PC-3 (cell line): ENCODE measurements at regions not wholly inside any gene's neighbourhood (a gene's known extent, or its start where the extent isn't known, plus 50 kb on each side); places are given as distances from the start of the nearest gene placed in this dataset.

ENCODE experiments used
- ATAC-seq: fragments of 200-7000 bp; cut with Tn5 transposase; 2 replicates; pipeline ENCODE4 v1.9.1; 2020; ENCODE audit warnings: mild to moderate bottlenecking, moderate library complexity
- BruUV-seq: library from RNA; stranded (reverse); fragments of 400-500 nt; replicated peaks from 2 replicates; lab custom pipeline; 2021; lab: Mats Ljungman, UMichigan
- CTCF ChIA-PET: fragments of 300-600 bp; sonication (Branson Sonifier 250); formaldehyde crosslinking; loops from one replicate; lab custom pipeline; 2022; ENCODE audit warnings: antibody characterized with exemption; lab: Charles Lee
- POLR2A ChIA-PET: fragments of 300-600 bp; sonication (Branson Sonifier 250); formaldehyde crosslinking; loops from one replicate; lab custom pipeline; 2022; ENCODE audit warnings: antibody characterized with exemption; ENCODE audit not compliant: unreplicated experiment; lab: Charles Lee
- DNase-seq: peaks from one replicate; pipeline ENCODE4 v3.0.0-alpha.2; 2015
- H2AFZ ChIP-seq: fragments of 300-600 bp; sonication (generic); 2 replicates; pipeline ENCODE4 v1.6.0; 2016; ENCODE audit warnings: antibody characterized with exemption, low read length
- H3F3A ChIP-seq: fragments of 300-600 bp; sonication (generic); one replicate; pipeline ENCODE4 v1.6.0; 2017; ENCODE audit warnings: antibody characterized with exemption, low read length, control low read depth, mild to moderate bottlenecking; ENCODE audit not compliant: unreplicated experiment
- H3K27ac ChIP-seq: fragments of 300-600 bp; sonication (generic); 2 replicates; pipeline ENCODE4 v1.5.1; 2016; ENCODE audit warnings: mild to moderate bottlenecking, low read length
- H3K27me3 ChIP-seq: fragments of 300-600 bp; sonication (generic); 2 replicates; pipeline ENCODE4 v1.6.1; 2016; ENCODE audit warnings: low read length, mixed read lengths
- H3K36me3 ChIP-seq: fragments of 300-600 bp; sonication (generic); 2 replicates; pipeline ENCODE4 v1.6.1; 2016; ENCODE audit warnings: low read depth, mixed run types, low read length, mixed read lengths
- H3K4me1 ChIP-seq: fragments of 300-600 bp; sonication (generic); 2 replicates; pipeline ENCODE4 v1.5.1; 2016; ENCODE audit warnings: low read length; ENCODE audit not compliant: insufficient read depth
- H3K4me2 ChIP-seq: fragments of 300-600 bp; sonication (generic); 2 replicates; pipeline ENCODE4 v1.6.0; 2016; ENCODE audit warnings: low read length
- H3K4me3 ChIP-seq: fragments of 300-600 bp; sonication (generic); 2 replicates; pipeline ENCODE4 v1.5.1; 2016; ENCODE audit warnings: mild to moderate bottlenecking, low read length, mixed read lengths
- H3K79me2 ChIP-seq: fragments of 300-600 bp; sonication (generic); 2 replicates; pipeline ENCODE4 v1.6.1; 2017; ENCODE audit warnings: low read length, mixed read lengths
- H3K9ac ChIP-seq: fragments of 300-600 bp; sonication (generic); 2 replicates; pipeline ENCODE4 v1.6.0; 2016; ENCODE audit warnings: mild to moderate bottlenecking, low read length
- H3K9me2 ChIP-seq: fragments of 300-600 bp; sonication (generic); replicated peaks from 2 replicates; pipeline ENCODE4 v1.6.1; 2016; ENCODE audit warnings: mixed run types, low read length, mixed read lengths
- H3K9me3 ChIP-seq: fragments of 300-600 bp; sonication (generic); 2 replicates; pipeline ENCODE4 v1.6.1; 2016; ENCODE audit warnings: low read length, mixed read lengths
- H4K20me1 ChIP-seq: fragments of 300-600 bp; sonication (generic); 2 replicates; pipeline ENCODE4 v1.6.1; 2016; ENCODE audit warnings: low read length, mixed read lengths
- EZH2 ChIP-seq: fragments of 300-600 bp; sonication (generic); IDR thresholded peaks from one replicate; pipeline ENCODE4 v1.6.1; 2017; ENCODE audit warnings: antibody characterized with exemption, mild to moderate bottlenecking, low read length; ENCODE audit not compliant: unreplicated experiment
- EZH2phosphoT487 ChIP-seq: fragments of 300-600 bp; sonication (generic); IDR thresholded peaks from 2 replicates; pipeline ENCODE4 v1.6.1; 2018; ENCODE audit warnings: mild to moderate bottlenecking, antibody characterized with exemption, low read length, borderline replicate concordance
- intact Hi-C: fragments of 100-400 bp; cut with micrococcal nuclease; formaldehyde crosslinking; loops from 2 replicates; pipeline ENCODE4 v1.9.0; 2023
- TF ChIP-seq, protein P1 (sequence below): fragments of 300-600 bp; sonication (generic); conservative IDR thresholded peaks from 2 replicates; pipeline ENCODE4 v1.5.1; 2017; ENCODE audit warnings: antibody characterized with exemption, low read depth, mild to moderate bottlenecking, low read length

GRCh38 chr16:11462861-11463260 lies 117.6 kb downstream of the RMI2 start:
- intact Hi-C loops = no loop called here
- Histone ChIP-seq H3K27me3 (0 out of 2 replicates have a peak, but pooled peaks cover 3% of the 10 kb centered on the region), H3K79me2 (no peaks in the 10 kb centered on the region), H4K20me1 (no peaks in the 10 kb centered on the region), H3K9me3 (no peaks in the 10 kb centered on the region), H3K36me3 (no peaks in the 10 kb centered on the region), H3K9me2 (no peaks in the 10 kb centered on the region), H2AFZ (no peak overlapping the region), H3K27ac (no peak overlapping the region), H3K4me1 (no peaks in the 10 kb centered on the region), H3F3A (no peaks in the 10 kb centered on the region), H3K9ac (no peak overlapping the region), H3K4me2 (no peak overlapping the region), H3K4me3 (no peak overlapping the region)
- DNase-seq (no peak), ATAC-seq (no peak)
- ChIA-PET POLR2A (no interaction called here), CTCF (no interaction called here)
- TF ChIP-seq EZH2 (no peak), EZH2phosphoT487 (no peak)
- TF ChIP-seq, protein P1, sequence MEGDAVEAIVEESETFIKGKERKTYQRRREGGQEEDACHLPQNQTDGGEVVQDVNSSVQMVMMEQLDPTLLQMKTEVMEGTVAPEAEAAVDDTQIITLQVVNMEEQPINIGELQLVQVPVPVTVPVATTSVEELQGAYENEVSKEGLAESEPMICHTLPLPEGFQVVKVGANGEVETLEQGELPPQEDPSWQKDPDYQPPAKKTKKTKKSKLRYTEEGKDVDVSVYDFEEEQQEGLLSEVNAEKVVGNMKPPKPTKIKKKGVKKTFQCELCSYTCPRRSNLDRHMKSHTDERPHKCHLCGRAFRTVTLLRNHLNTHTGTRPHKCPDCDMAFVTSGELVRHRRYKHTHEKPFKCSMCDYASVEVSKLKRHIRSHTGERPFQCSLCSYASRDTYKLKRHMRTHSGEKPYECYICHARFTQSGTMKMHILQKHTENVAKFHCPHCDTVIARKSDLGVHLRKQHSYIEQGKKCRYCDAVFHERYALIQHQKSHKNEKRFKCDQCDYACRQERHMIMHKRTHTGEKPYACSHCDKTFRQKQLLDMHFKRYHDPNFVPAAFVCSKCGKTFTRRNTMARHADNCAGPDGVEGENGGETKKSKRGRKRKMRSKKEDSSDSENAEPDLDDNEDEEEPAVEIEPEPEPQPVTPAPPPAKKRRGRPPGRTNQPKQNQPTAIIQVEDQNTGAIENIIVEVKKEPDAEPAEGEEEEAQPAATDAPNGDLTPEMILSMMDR = no peak
- BruUV-seq = no TSS peak

- POLR2A ChIA-PET = no interaction called here
- Histone ChIP-seq H2AFZ (no peak overlapping the region), H4K20me1 (no peaks in the 10 kb centered on the region), H3K4me3 (no peak overlapping the region), H3K79me2 (no peaks in the 10 kb centered on the region), H3K27ac (no peak overlapping the region), H3K27me3 (0 out of 2 replicates have a peak, but pooled peaks cover 3% of the 10 kb centered on the region), H3K9me2 (no peaks in the 10 kb centered on the region), H3F3A (no peaks in the 10 kb centered on the region), H3K4me2 (no peak overlapping the region), H3K36me3 (no peaks in the 10 kb centered on the region), H3K9ac (no peak overlapping the region), H3K4me1 (no peaks in the 10 kb centered on the region), H3K9me3 (no peaks in the 10 kb centered on the region)
- ATAC-seq = no peak
- intact Hi-C loops = no loop called here
- CTCF ChIA-PET = no interaction called here
- BruUV-seq = no TSS peak
- DNase-seq = no peak
- no peak for TF ChIP-seq EZH2phosphoT487
- TF ChIP-seq, protein P1 = no peak
- TF ChIP-seq EZH2 = no peak
Measured at GRCh38 chr16:11464241-11464640, 119.0 kb downstream of the RMI2 start.

- Histone ChIP-seq H3K4me1 (no peaks in the 10 kb centered on the region), H3K79me2 (no peaks in the 10 kb centered on the region), H3K9ac (no peak overlapping the region), H3K9me2 (no peaks in the 10 kb centered on the region), H3K36me3 (no peaks in the 10 kb centered on the region), H3K4me2 (no peak overlapping the region), H3K27me3 (0 out of 2 replicates have a peak, but pooled peaks cover 3% of the 10 kb centered on the region), H3K4me3 (no peak overlapping the region), H4K20me1 (no peaks in the 10 kb centered on the region), H2AFZ (no peak overlapping the region), H3K9me3 (no peaks in the 10 kb centered on the region), H3K27ac (no peak overlapping the region), H3F3A (no peaks in the 10 kb centered on the region)
- BruUV-seq = no TSS peak
- DNase-seq = no peak
- CTCF ChIA-PET = no interaction called here
- POLR2A ChIA-PET = no interaction called here
- TF ChIP-seq, protein P1 = no peak
- TF ChIP-seq EZH2 (no peak), EZH2phosphoT487 (no peak)
- intact Hi-C loops = no loop called here
- no peak for ATAC-seq
Measured at GRCh38 chr16:11465675-11466074, 120.4 kb downstream of the RMI2 start.
